NCI-H1105 treated with DMSO at 0.1 percent for 48 hours (cell line): ENCODE measurements at regions not wholly inside any gene's neighbourhood (a gene's known extent, or its start where the extent isn't known, plus 50 kb on each side); places are given as distances from the start of the nearest gene placed in this dataset.
"Not testable (repeated sequence)": the region's sequence is repeated elsewhere in the genome, so short reads cannot be mapped to it uniquely, and the experiment has no call there.

Source experiments
- DNase-seq: peaks from one replicate; lab custom pipeline; 2025; lab: John Stamatoyannopoulos, UW

DNA sequence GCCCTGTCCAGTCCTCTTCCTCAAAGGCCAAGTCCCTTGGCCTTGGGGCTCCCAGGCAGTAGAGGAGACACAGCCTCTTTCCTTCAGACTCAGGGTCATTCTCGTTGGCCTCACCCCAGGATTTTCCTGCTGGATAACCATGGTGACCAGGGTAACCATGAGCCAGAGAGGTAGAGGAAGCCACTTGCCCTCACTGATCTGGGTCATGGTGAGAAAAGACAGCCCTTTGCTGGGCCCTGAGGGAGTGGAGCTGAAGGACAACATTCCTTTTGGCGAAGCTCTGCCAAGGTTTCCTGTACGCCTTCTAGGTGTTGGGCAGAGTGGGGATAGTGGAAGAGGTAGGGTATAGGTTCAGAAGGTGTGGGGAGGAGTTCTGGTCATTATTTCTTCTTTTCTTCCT lies 53.1 kb upstream of the WNT4 start:
- no peak for DNase-seq

DNA sequence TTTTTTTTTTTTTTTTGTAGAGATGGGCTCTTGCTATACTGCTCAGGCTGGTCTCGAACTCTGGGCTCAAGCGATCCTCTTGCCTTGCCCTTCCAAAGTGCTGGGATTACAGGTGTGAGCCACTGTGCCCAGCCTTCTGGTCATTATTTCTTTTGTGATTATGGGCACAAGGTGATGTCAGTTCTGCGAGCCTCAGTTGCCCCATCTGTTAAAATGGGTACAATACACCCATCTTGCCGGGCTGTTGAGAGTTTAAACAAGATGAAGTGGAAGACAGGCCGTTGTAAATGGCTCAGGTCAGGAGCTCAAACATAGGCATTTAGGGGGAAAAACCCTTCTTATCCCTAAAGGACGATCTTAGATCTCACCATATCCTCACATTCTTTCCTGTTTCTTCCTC lies 53.7 kb upstream of the WNT4 start:
- DNase-seq = no peak

DNA sequence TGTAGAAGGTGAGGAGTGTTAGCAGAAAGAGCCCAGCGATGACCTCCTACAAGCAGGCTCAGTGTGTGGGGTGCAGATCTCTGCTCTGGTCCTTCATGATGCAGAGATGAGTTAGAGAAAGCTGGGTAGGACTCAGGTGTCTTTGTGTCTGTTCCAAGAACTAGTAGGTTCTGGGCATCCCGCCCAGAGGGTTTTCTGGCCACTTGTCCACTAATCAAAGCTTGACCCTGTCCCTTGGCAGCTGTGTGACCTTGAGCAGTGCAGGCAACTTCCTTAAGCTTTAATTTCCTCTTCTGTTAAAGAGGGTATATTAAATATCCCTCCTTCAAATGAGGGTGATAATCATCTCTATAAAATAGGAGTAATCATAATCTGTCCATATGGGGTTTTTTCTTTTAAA lies 54.7 kb upstream of the WNT4 start:
- no peak for DNase-seq

DNA sequence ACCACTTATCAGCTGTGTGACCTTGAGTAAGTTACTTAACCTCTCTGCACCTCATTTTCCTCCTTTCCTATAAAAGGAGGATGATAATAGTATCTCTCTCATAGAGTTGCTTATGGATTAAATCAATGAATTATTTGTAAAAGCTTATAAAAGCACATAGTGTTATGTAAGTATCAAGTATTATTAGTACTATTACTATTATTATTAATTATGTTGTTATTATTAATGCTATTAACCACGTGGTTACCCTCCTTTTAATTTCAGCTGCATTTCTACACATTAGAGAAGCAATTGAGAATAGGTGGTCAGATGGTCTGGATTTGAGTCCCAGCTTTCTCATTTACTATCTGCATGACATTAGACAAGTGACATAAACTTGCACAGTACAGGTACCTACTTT lies 58.1 kb upstream of the WNT4 start:
- DNase-seq = no peak

DNA sequence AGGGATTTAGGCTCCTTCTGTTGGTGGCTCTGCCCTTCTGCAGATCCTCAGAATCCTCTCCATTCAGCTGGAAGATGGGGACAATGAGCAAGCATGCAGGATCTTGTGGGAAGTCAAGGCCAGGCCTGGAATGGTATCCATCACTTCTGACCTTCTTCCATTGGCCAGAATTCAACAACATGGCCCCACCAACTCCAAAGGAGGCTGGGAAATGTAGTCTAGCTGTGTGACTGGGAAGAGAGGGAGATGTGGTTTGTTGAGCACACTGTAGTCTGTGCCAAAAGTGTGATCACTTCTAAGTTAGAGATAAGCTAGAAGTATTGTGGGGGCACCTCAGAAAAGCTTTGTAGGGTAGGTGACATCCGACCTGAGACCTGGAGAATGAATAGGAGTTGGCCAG lies 60.4 kb upstream of the WNT4 start:
- no peak for DNase-seq

DNA sequence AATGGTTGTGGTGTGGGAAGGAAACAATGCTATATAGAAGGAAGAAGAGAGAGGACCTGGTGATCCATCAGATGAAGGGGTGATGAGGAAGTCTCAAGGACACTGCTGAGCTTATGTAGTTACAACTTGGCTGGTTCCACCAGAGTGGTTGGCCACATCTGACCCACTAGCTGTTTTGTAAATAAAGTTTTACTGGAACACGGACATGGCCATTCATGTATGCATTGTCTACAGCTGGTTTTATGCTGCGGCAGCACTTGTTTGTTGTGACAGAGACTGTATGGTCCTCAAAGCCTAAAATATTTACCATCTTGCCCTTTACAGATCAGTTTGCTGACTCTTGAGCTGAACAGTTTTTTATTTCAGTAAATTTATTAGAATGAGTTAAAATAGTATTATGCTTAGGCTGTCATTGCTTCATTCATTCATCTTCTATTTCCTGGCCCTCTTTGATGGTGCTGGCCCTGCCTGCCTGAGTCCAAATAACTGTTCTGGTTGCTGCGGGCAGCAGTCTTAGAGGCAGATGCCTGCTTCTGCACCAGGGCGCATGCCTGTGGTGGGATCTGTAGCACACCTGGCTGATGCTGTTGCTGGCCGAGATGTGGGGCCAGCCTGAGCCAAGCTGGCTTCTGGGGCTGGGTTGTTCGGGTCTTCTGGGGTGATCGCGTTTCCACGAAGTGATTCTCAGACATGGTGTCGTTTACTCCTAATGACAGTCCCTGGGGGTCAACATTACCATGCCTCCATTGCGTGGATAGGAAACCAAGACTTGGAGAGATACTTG lies 61.4 kb upstream of the WNT4 start:
- no peak for DNase-seq

DNA sequence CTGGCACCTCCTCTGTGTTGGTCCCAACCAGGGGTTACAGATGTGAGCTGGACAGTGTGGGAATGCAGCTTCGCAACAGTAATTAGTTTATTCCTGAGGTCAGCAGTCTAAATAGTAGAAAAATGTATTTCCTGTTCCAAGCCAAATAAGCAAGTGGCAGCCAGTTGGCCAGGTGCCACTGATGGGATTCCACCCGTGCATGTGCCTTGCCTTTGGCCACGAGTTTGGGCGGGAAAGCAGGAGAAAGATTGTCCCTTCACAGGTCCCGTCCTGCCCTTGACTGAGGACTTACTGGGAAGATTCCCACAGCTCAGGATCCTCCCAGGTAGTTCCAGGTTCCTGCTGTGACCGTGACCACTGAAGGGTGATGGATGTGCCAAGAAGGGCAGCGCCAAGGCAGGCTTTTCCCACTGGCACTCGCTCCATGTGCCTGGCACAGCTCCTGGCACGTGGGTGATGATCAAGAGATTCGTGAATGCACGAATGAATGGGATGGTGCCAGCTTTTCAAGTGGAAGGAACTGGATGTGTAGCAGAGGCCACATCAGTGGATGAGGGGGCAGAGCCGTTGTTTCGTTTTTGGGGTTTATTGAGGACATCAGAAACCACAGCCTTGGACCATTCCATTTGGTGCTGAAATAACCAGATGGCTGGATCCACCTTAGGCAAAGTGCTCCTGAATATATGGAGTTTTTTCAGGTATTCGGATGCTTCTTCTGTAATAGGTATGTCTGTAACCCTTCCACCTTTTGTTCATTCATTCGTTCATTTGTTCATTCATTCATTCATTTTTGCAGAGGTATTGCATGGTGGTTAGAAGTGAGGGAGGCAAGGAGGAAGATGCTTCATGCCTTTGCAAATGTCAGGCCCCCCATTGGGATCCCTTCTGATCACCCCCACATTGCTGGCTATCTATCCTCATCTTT lies 62.4 kb upstream of the WNT4 start:
- DNase-seq = no peak

DNA sequence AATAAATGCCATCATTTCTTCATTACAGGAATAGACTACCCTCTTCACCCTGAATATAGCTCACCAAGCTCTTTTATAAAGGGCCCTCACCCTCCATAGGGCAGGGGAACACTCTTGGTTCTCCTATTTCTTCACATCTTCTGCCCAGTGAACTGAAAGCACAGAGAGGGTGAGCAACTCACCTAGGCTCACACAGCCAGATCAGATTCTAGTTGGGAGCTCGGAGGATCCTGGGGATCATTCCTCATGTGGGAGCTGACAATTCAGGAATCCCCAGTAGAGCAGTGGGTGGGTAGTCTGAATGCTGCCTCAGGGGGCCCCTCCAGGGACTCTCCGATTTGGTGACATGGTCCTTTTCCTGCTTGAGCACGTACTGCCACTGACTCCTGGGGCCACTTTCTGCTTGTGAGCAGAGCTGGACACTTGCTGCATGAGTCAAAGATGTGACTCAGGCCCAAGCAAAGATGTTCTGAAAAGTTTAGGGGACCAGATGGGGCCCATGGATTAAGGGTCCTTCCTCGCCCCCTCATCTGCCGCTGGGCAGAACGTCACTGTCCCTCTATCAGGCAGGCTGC lies 63.7 kb upstream of the WNT4 start:
- DNase-seq = no peak

DNA sequence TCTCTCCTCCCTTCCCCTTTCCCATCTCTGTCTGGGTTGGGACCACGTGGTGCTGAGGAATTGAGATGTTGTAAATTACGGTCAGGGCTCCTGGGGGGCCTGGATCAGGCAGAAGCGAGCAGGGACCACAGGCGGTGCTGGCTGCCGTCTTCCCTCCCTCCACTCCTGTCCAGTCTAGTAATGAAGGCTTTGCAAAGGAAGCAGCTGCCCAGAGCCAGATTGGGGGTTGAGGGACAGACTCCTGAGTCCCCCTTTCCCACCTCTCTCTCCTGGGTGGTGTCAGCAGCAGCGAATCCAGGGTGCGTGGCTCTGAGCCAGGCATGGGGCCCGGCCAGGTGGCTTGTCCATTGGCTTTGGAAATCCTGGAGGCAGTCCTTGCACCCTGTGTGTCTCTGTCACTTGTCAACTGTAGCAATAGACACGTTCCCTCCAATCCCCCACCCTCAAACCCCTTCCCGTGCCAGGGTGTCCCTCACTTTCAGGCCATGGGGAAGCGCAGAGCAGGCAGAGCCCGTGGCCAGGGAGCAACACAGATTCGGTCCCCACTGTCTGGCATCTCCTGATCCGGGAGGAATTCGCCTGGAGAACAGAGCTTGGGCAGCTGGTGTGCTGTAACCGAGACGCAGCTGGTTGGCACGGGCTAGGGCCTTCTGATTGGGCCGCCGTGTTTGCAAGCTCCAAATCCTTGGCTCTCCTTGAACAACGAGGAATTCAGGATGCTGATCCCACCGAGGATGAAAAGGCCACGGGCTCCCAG lies 64.8 kb upstream of the WNT4 start:
- DNase-seq = peak; percentile 64

DNA sequence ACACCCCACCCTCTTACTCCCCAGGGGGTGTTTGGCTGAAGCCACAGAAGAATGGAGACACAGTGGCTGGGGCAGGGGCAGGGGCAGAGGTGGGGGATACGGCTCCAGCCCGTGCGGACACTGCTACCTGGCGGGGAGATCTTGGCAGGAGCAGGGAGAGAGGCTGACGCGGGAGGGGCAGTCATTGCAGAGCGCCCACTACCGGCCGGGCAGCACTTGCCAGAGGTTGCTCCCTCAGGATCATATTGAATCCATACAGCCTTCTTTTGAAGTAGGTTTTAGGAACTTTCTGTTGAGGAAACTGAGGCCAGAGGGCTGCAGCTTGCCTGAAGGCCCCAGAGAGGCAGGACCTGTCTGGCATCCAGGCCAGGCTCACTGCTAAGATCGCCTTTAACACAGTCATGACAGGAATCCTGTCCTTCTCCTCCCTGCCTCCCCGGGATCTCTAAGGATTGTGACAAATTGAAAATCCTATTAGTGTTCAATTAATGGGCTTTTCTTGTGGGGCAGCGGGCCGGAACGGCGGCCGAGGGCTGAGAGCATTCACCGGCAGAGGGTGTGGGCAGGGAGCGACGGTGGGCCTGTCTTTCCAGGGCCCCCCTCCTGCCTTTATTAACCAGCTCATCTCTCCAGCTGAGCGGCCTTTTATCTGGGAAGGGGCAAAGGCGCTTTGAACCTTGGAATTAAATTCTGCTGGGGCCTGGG lies 65.5 kb upstream of the WNT4 start:
- peak; percentile 21 for DNase-seq

DNA sequence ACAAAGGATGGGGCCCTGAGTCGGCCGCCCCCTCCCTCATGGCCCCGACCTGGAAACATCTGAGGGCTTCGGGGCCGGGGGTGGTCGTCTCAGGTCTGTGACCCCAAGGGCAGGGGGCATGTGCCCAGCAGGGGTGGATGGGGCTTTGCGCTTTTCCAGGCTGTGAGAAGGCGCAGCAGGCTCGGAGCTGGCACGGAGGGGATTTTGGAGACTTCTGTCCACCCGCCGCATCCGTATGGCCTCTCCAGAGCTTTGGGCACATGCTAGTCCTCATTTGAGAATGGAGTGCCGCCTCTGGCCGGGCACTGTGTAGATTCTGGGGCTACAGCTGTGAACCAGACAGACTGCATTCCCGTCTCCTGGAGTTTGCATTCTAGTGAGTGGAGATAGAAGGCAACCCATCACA lies 66.1 kb upstream of the WNT4 start:
- no peak for DNase-seq

DNA sequence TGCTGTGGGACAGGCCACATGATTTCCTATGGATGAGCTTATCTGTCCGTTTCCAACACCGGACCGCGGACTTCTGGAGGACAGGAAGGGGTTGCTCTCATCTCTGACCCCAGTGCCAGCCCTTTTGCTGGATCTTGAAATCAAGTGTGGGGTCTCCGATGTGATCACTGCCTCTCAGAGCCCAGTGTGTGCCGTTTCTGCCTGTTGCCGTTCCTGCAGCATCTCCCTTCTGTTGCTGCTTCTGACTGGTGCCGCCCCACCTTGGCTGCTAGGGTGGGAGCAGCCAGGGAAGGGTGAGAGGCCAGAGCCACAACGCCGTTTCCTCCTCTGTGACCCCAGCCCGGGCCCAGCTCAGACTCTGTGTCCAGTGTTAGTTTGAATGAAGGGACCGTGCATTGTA lies 67.3 kb upstream of the WNT4 start:
- DNase-seq = no peak

DNA sequence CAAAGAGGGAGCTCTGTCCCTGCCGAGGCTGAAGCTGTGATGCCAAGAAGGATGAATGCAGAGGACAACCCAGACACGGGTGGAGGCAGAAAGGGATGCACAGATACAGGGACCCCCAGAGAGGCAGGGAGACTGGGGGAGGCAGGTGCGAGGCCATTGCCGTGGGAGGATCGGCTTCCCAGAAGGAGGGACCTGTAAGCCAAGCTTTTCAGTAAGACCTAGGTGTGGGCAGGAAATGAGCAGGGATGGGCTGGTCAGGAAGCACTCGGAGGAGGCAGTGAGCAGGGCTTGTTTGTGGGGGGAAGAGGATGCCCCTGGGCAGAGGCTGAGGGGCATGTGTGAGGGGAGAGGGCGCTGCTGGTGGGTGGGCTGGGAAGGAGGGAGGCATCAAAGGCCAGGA lies 67.7 kb upstream of the WNT4 start:
- no peak for DNase-seq

DNA sequence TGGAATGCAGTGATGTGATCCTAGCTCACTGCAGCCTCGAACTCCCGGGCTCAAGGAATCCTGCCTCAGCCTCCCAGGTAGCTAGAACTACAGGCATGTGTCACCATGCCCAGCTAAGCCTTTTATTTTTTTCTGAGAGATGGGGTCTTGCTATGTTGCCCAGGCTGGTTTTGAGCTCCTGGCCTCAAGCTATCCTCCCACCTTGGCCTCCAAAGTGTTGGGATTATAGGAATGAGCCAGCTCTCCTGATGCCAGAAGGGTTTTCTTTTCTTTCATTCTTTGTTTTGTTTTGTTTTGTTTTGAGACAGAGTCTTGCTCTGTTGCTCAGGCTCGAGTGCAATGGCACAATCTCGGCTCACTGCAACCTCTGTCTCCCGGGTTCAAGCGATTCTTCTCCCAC lies 68.6 kb upstream of the WNT4 start:
- not testable (repeated sequence) for DNase-seq

DNA sequence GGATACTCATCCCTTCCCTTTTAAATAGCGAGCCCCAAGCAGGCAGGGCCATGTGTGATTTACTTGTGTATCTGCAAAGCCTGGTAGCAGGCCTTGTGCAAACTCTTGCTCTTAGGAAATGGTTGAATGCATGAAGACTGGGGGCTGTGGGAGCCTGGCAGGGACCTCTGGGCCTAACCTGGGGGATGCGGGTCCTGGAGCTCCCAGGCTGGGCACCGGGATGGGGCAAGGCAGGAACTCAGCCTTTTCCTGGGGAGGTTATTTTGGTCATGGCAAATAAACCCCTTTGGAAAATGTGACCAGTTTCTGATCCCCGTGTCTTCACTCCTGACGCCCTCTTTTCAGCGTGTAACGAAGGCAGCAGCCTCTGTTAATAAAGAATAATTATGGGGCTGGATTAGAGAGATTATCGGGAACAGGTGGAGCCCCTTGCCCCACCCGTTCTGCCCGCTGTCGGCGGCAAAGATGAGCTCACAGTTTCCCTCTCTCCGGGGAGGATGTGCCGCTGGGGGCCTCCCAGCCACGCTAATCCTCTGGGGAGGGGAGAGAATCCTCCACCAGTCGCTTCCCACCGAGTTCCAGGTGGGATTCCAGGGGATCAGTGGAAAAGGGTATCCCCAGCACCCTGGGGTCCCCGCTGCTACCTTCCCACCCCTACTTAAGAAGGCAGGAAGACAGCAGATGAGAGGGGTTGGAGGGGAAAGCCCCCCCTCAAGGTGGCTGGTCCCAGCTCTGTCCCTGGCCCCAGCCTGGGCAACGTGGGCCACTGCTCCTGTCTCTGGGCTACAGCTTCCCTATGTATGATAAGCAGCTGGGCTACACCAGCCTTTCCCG lies 69.7 kb upstream of the WNT4 start:
- DNase-seq = no peak

DNA sequence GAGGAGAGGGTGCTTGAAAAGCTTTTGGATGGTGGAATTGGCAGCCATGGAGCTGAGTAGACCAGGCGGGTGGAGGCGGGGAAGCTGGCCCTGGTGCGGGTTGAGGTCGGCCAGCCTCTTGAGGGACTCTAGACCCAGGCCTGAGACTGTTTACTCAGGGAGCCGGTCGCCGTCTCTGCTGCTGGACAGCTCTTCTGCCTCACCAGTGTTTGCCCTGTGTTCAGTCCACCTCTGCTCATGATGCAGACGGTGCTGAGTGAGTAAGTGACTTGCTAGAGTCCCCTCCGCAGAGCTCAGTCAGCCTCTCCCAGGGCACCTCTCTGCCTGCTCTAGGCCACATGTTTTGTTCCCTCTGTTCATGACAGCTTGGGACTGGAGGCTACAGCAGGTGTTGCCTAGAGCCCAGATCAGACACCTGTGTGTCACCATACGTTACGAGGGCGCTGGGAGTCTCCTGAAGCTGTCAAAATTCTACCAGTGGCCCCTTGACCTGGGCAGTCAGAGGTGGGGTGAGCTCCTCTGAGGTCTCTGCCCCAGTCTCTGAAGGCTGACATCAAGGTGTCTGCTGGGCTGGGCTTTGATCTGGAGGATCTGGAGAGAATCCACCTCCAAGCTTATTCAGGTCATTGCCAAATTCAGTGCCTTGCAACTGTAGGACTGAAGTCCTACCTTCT lies 73.5 kb upstream of the WNT4 start:
- no peak for DNase-seq

DNA sequence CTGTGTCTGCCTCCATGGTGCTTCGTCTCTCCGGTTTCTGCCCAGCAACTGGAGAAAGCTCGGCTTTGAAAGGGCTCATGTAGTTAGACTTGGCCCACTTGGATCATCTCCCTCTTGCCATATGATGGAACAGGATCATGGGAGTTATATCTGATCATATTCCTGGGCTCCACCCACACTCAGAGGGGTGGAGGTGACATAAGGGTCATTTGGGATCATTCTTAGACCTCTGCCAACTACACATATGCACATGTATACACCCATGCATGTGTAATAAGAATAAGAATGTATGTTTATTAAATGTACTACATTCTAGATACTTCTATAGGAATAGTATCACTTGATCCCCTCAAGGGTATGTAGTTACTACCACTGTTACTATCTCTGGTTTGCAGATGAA lies 74.1 kb upstream of the WNT4 start:
- DNase-seq = no peak

DNA sequence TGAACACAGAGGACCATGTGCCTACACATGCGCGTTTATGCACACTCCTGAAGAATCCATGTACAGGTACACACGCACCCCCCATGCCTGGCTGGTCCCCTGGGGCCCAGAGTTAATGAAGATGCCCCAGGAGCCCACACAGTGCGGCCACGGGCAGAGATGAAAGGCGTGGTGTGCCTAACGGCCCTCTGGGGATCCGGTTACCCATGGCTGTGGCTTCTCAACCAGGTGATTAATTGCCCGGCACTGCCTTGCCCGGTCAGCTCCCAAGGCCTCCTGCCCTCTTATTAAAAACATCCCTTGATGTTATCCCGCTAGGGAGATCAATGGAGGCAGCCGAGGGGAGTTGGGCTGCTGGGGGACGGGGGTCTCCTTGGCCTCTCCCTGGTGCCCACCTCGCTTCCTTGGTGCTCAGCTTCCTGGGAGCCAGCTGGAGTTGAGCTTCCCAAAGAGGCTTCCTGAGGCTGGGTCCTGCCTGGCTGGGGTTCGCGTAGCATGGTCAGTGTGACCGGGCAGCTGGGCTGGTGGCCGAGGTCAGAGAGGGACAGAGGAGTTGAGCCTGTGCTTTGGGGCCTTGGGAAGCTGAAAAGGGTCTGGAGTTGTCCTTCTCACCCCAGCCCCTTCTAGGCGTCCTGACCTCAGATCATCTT lies 75.0 kb upstream of the WNT4 start:
- no peak for DNase-seq

DNA sequence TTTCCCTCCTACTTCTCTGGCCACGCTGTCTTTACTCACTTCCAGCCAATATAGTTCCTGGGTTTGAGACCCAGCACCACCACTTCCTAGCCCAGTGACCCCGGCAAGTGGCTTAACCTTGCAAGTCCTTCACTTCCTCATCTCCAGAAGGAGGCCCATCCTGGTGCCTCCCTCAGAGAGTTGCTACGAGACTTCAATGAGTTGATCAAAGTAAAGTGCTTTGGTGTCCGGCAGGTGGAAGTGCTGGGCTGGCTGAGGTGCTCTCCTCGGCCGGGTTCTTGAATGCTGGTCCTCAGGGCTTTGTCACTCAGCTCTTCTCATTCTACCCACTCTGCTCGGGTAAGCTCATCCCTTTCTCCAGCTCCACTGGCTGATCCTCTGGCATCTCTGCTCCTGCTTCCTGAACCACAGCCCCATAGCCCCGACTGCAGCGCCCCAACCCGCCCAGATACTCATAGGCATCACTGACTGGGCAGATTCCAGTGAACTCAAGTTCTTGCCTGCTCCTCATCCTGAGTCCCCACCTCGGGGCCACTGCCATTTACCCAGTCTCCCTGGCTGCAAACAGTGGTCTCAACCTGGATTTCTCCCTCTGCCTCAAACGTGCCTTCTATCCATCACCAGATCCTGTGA lies 75.8 kb upstream of the WNT4 start:
- DNase-seq = no peak
